GM19468 (cell line): ENCODE measurements at regions not wholly inside any gene's neighbourhood (a gene's known extent, or its start where the extent isn't known, plus 50 kb on each side); places are given as distances from the start of the nearest gene placed in this dataset.
"Not testable (repeated sequence)": the region's sequence is repeated elsewhere in the genome, so short reads cannot be mapped to it uniquely, and the experiment has no call there.

Source experiments
- ATAC-seq: cut with Tn5 transposase; IDR thresholded peaks from one replicate; pipeline ENCODE4 v1.9.1; 2021; ENCODE audit warnings: mild to moderate bottlenecking, moderate library complexity, moderate number of reproducible peaks; ENCODE audit not compliant: unreplicated experiment; ENCODE audit errors: extremely low read depth

DNA sequence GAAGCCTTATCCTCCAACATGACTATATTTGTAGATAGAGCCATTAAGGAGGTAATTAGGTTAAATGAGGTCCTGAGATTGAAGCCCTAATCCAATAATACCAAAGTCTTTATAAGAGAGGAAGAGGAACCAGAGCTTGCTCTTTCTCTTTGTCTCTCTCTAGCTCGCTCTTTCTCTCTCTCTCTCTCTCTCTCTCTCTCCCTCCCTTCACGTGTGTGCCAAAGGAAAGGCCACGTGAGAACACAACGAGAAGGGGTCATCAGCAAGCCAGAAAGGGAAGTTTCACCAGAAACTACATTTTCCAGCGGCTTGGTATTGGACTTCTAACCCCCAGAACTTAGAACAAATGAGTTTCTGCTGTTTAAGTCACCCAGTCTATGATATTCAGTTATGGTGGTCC, 1540.5 kb downstream of the C4orf33 start:
- ATAC-seq = no peak

DNA sequence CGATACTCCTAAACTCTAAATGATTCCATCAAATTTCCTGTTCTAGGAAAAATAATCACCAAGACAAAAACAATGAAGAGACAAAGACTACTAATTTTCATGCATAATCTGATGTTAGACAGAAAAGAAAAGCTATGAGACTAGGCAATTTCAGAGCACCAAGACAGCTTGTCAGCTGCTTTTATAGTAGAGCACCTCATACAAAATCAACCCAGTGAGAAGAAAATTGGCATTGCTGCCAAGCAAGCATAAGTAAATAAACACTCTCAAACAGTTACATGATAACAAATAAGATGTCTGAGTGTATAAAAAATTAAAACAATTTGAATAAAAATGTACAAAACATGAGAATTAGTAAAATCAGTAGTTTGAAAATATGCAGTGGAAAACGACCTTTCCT, 1544.6 kb downstream of the C4orf33 start:
- no peak for ATAC-seq

DNA sequence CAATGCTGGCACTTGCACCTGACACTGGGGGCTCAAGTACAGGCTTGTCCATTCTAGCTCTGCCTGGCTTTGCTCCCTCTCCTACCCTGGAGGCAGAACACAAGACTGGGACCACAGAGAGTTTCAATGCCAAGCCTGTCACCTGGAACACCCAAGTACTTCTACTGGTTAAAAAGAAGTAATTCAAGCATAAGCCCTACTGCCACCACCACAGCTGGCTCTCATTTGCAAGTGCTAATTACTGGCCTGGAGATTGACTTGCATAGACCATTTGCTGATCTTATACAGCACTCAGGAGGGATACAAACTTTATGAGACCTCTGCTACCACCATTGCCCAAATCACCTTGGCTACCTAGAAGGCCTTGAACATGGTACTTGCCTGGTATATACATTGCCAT, 1550.9 kb downstream of the C4orf33 start:
- no peak for ATAC-seq

DNA sequence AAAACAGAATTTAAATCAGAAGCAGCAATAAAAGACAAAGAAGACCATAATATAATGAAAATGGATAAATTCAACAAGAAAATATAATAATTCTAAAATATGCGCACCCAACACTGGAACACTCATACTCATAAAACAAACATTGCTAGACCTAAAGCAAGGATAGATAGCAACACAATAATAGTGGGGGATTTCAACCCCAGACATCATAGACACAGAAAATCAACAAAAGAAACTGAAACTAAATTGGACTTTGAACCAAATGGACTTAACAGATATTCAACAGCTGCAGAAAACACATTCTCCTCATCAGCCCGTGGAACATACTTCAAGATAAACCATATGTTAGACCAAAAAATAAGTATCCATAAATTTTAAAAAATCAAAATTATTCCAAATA, 1552.6 kb downstream of the C4orf33 start:
- ATAC-seq = no peak

DNA sequence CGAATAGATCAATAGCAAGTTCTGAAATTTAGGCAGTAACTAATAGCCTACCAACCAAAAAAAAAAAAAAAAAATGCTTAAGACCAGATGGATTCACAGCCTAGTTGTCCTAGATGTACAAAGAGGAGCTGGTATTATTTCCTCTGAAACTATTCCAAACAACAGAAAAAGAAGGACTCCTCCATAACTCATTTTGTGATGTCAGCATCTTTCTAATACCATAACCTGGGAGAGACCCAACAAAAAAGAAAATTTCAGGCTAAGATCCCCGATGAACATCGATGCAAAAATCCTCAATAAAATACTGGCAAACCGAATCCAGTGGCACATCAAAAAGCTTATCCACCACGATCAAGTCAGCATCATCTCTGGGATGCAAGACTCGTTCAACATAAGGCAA, 1557.9 kb downstream of the C4orf33 start:
- ATAC-seq = no peak

DNA sequence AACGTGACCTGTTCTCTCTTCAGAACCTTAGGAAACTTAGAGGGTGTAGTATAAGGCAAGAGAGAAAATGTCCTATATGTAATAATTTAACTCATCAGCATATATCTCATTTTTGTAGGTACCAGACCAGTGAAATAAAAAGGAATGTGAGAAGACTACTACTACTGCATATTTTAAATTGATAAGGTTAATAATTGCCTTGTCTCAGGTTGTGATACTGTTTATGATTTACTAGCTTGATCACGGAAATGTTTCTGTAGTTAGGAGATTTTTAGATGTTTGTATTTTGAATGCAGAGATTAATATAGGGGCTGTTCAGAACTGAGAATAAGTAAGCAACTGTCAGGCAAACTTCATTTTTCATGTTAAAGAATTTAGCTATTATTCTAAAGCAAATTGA, 1563.4 kb downstream of the C4orf33 start:
- no peak for ATAC-seq

DNA sequence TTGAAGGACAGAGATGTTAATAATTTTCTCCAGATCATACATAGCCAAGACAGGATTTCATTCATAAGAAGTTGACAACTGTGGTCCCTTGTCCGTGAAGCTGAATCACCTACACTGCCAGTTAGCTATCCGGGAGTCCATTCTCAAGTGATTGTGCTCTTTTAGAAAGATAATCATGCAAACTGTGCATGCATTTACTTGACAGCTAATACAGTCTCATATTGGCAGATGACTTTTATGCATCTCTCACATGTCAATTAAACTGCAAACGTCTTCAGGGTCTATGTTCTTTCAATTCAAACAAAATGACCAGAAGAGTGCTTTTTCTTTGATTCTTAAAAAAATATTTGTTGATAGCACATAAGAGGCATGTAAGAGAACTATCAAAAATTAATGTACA, 1572.9 kb downstream of the C4orf33 start:
- ATAC-seq = no peak

DNA sequence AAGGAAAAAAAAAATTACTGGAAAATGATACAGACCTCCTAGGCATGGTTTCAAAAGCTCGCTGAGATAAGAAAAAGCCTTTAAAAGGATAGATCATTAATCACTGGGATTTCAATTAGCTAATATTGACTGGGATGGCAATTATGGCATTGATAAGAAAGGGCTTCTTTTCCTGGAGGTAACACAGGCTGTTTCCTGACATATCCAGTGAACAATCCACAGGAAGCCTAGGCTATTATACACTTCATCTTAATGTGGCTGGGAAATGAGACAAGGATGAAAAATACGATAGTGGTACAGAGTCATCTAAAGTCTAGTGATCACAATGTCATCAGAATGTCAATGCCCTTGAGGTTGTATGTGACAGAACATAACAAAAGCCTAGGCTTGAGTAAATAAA, 1579.3 kb downstream of the C4orf33 start:
- no peak for ATAC-seq

DNA sequence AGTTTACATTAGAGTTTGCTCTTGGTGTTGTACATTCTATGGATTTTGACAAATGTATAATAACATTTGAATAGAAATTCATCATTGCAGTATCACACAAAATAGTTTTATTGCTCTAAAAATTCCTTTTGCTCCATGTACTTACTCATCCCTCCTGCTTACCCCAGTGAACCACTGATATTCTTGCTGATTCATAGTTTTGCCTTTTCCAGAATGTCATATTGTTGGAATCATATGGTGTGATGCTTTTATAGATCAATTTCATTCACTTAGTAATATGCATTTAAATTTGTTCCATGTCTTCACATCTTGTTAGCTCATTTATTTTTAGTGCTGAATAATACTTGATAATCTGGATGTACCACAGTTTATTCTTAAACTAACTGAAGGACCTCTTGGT, 1593.2 kb downstream of the C4orf33 start:
- ATAC-seq = no peak

DNA sequence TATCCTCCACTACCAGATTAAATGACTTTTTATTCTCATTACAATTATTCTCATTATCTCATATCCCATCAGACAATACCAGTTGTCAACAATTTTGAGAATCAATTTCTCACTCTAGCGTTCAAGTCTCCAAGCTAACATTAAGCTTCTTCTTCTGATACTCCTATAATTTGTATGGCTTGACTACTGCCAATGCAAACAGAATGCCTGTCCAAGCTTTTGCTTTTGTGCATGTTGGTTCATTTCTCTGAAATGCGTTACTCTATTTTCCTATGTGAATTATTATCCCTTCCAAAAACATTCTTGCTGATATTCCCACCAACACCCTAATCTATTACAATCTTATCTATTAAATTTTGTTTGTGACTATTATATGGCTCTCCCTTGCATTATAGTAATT, 1602.3 kb downstream of the C4orf33 start:
- no peak for ATAC-seq

DNA sequence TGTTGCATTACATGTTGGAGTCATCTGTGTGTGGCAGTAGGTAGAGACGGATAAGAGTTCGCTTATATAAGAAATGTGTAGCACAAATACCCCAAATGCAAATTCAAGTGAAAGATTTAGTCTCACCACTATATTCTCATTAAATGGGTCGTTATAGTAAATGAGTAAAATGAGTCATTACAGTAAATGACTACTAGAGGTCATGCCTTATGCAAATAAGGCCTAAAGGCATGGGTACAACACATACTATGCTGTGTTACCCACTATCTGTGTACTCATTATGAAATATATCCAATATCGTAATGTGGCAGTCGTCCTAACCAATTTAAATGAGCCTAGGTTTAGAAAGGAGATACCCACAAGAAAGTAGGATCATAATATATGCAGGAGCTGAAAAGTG, 1603.1 kb downstream of the C4orf33 start:
- ATAC-seq = no peak

DNA sequence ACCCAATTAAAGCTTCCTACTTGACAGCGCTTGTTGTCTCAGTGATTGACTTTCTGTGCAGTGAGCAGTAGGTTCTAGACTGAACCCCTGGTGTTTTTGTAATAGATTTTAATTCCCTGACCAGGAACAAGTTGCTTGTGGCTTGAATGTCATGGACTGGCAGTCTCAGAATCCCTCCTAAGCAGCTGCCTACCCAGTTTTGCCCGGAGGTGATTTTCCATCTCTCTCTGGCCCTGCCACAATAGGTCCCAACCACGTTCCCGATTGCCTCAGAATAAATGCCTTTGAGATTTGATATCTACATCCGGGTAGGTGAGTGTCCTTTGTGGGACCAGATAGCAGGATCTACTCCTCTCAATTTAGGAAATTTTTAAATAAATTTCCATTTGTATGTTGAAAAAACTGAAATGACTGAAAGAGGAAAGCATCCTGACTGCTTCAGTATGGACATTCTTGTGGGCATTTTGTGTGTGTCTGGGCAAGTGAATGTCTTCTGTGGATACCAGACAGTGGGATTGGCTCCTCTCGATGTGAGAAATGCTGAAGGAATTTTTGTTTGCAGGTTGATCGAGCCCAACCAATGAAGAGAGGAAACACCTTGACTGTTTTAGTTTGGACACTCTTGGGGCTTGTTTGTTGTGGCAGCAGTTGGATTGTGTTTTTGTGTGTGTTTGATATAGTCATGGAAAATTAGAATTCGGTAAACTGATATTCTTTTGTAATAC, 1607.4 kb downstream of the C4orf33 start:
- ATAC-seq = no peak

DNA sequence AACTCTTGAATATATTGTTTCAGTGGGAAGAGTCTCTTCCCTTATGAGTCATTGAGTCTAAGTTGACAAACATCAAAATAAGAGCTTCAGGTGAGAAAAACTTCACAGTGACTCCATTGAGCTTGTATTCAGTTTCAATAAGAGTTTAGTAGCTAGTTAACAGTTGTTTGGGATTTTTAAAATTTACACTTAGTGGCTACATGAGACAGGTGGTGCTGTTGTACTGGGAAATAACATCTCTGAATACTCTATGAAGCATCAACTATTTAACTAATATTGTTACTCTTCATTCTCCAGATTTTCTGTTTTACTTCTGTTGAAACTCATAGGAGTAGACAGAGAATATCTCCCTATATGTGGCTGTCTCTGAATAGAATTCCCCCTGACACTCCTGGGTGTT, 1609.1 kb downstream of the C4orf33 start:
- no peak for ATAC-seq

DNA sequence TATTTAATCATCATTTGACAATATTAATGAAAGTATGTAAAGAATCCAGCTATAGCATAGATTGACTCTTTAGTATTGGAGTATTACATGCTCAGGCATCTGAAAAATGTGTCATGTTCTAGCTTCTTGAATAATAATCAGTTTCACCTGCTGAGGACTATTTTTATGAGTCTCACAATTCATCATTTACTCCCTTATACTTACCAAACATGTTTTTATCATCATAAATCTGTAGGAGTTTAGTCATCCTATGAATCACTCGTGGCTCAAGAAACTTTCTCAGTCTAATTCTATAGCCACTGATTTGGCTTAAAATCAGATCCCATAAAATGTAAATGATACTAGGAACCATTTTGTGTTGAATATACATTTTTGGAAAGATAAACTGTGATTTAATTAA, 1616.1 kb downstream of the C4orf33 start:
- ATAC-seq = no peak

DNA sequence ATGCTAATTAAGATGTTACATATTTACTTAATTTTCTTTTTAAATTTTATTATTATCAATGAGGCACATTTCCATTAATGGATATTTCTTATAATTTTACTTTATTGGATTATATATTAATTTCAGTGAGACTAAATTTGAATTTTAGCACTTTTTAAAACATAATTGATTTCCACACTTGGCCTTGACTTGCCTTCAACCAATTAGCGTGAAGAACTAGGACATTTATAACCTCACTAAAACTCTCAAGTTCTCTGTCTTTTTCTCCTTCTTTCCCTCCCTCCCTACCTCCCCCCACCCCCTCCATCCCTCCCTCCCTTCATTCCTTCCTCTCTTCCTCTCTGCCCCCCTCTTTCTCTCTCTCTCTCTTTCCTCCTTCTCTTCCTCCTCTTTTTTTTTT, 1618.1 kb downstream of the C4orf33 start:
- no peak for ATAC-seq

DNA sequence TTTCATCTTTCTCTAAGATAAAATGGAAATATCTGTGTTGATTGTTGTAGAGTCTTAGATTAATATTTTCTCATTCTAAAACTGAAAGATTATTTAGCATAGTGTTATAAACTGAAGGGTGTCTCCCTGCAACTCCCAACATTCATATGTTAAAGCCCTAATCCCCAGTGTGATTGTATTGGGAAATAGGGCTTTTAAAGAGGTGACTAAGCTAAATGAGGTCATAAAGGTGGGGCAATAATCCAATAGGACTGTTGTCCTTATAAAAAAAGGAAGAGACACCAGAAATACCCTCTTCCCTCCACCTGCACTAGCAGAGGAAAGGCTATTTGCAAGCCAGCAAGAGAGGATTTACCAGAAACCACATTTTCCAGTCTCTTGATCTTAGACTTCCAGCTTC, 1626.4 kb downstream of the C4orf33 start:
- no peak for ATAC-seq

DNA sequence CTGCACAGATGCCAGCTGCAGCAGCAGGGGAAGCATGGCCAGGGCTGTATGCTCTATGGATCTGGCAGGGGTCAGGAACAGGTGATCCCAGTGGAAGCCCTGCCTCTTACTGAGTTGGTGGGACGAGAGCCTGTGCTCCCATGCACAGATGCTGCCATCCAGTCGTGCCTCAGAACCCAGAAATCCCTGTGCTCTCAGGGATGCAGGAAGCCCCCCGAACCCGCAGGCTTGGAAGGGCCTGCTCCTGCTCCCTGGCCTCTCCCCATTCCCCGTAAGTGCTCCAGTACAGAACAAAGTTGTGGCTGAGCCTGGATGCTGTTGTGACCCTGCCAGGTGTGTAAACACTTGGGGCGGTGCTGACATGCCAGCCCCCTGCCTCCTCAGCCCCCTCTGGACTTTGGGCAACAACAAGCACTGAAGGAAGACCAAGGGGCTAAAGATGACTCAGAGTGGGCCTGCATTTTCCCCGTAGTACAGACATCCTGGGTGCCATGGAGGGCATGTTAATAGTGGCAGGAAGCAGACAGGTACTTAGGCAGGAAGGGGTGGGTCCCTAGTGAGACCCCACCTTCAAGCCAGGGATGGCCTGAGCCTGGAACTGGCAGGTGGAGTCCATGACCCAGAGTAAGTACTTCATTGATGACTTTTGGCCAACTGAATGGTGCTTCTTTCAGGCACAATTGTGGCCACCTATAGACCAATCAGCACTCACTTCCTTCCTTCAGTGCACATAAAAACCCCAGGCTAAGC, 1640.7 kb downstream of the C4orf33 start:
- no peak for ATAC-seq

DNA sequence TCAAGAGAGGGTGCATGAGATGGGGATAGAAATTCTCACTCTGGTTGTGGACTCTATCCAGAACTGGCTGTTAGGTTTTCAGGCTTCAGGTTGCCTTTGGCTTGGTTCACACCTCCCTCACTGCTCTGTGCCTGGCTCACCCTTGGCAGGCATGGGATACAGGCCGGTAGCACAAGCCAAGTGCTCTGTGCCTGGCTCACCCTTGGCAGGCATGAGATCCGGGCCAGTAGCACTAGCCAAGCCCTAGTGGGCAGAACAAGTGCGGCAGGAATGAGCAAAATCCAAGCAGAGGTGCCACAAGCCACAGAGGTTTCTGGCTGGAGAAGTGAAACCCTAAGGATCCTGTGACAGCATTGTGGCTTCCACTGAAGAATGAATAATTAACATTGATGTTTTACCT, 1642.3 kb downstream of the C4orf33 start:
- no peak for ATAC-seq

DNA sequence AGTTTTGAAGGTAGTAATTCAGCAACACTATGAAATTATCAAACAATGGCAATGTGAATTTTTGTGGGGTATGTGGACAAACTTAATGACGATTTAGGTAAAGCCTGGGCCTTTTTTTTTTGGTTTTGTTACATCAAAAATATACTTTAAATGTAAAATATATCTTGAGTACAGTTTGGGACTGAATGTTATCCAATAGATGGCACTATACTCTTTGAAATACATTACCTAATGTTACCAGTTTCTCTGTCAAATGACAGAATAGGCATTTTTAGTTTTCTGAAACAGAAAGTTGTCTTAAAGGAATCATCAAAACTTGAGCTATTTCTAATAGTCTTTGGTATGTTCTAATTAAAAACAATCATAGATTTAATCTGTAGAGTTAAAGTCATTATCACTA, 1651.9 kb downstream of the C4orf33 start:
- no peak for ATAC-seq

DNA sequence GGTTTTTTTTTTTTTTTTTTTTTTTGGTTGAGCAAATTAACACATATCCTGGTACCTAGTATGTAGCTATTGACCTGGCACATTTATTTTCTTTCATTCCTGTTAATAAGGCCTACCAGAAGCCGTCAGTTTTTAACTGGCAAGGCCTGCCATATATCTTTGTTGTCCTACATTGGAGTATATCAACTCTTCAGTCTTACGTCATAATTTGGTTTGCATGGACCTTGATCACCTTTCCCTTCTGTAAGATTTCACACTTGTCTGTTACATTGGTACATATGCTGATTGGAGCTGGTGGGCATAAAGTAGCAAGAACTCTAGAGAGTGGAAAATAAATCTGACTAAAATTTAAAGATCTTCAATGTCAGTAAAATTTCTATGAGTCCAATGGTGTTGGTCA, 1658.0 kb downstream of the C4orf33 start:
- no peak for ATAC-seq

DNA sequence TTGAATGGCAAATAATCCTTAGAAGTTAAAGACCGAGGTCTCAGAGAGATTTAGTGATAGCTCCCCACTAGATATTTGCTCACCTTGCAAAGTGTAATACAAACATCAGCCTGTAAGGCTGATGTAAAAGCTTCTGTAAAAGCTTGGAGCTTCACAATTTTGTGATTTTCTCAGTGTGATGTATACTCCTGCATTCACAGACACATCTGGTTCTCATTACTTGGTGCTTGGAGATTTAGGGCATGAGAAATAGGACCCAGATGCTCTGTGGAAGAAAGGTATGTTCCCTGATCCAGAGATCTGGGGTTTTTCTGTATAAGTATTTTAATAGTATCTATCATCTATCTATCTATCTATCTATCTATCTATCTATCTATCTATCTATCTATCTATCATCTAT, 1664.3 kb downstream of the C4orf33 start:
- ATAC-seq = no peak

DNA sequence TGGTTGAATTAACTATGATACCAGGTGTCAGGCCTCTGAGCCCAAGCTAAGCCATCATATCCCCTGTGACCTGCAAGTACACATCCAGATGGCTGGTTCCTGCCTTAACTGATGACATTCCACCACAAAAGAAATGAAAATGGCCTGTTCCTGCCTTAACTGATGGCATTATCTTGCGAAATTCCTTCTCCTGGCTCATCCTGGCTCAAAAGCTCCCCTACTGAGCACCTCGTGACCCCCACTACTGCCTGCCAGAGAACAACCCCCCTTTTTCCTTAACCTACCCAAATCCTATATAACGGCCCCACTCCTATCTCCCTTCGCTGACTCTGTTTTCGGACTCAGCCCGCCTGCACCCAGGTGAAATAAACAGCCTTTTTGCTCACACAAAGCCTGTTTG, 1671.4 kb downstream of the C4orf33 start:
- not testable (repeated sequence) for ATAC-seq
